A673 (cell line): ENCODE measurements at regions not wholly inside any gene's neighbourhood (a gene's known extent, or its start where the extent isn't known, plus 50 kb on each side); places are given as distances from the start of the nearest gene placed in this dataset.

ENCODE experiments used
- BruUV-seq: library from RNA; stranded (reverse); fragments of 400-500 nt; replicated peaks from 2 replicates; lab custom pipeline; 2021; lab: Mats Ljungman, UMichigan
- CTCF ChIA-PET: fragments of 300-600 bp; sonication (Branson Sonifier 250); formaldehyde crosslinking; loops from one replicate; lab custom pipeline; 2022; ENCODE audit warnings: antibody characterized with exemption; lab: Charles Lee
- POLR2A ChIA-PET: fragments of 300-600 bp; sonication (Branson Sonifier 250); formaldehyde crosslinking; loops from one replicate; lab custom pipeline; 2022; ENCODE audit warnings: antibody characterized with exemption; ENCODE audit not compliant: low non-redundant PET; lab: Charles Lee
- DNase-seq: peaks from one replicate; pipeline ENCODE4 v3.0.0-alpha.2; 2015; ENCODE audit warnings: low spot score
- H3K27ac ChIP-seq: fragments of 200-600 bp; sonication (generic); 2 replicates; pipeline ENCODE4 v1.5.1; 2016; ENCODE audit warnings: mixed run types, low read depth, mild to moderate bottlenecking, mixed read lengths, antibody characterized with exemption, low read length; ENCODE audit not compliant: poor library complexity, severe bottlenecking
- H3K27me3 ChIP-seq: fragments of 200-600 bp; sonication (generic); replicated peaks from 2 replicates; pipeline ENCODE4 v1.6.1; 2017; ENCODE audit warnings: mixed run types, low read depth, mild to moderate bottlenecking, mixed read lengths, antibody characterized with exemption, low read length; ENCODE audit not compliant: insufficient read depth, poor library complexity
- H3K36me3 ChIP-seq: fragments of 200-600 bp; sonication (generic); 2 replicates; pipeline ENCODE4 v1.6.1; 2016; ENCODE audit warnings: mixed run types, mild to moderate bottlenecking, mixed read lengths, antibody characterized with exemption, low read length; ENCODE audit not compliant: insufficient read depth, poor library complexity, severe bottlenecking
- H3K4me1 ChIP-seq: fragments of 200-600 bp; sonication (generic); 2 replicates; pipeline ENCODE4 v1.6.1; 2017; ENCODE audit warnings: mixed run types, mild to moderate bottlenecking, mixed read lengths, antibody characterized with exemption, low read length; ENCODE audit not compliant: insufficient read depth, poor library complexity, severe bottlenecking
- H3K4me3 ChIP-seq: fragments of 200-600 bp; sonication (generic); 2 replicates; pipeline ENCODE4 v1.5.1; 2016; ENCODE audit warnings: low read depth, mixed run types, mild to moderate bottlenecking, mixed read lengths, low read length; ENCODE audit not compliant: poor library complexity, severe bottlenecking
- H3K9me3 ChIP-seq: fragments of 200-600 bp; sonication (generic); 2 replicates; pipeline ENCODE4 v1.6.1; 2016; ENCODE audit warnings: mixed run types, low read depth, mild to moderate bottlenecking, mixed read lengths, antibody characterized with exemption, low read length; ENCODE audit not compliant: poor library complexity, severe bottlenecking
- CTCF ChIP-seq: fragments of 300-800, 200-600 bp; sonication (generic); conservative IDR thresholded peaks from 2 replicates; pipeline ENCODE4 v1.5.1; 2017; ENCODE audit warnings: low read depth, mild to moderate bottlenecking, antibody characterized with exemption, low read length, moderate library complexity, mixed read lengths
- EZH2 ChIP-seq: fragments of 200-600 bp; sonication (generic); IDR thresholded peaks from 2 replicates; pipeline ENCODE4 v1.6.1; 2017; ENCODE audit warnings: borderline replicate concordance, low read depth, mild to moderate bottlenecking, mixed read lengths, antibody characterized with exemption, low read length; ENCODE audit not compliant: poor library complexity, severe bottlenecking
- intact Hi-C: fragments of 100-400 bp; cut with micrococcal nuclease; formaldehyde crosslinking; loops from one replicate; pipeline ENCODE4 v1.10.0; 2022; ENCODE audit not compliant: unreplicated experiment

GRCh38 chr1:30596891-30597290 is 126.5 kb downstream of the MATN1 start:
- POLR2A ChIA-PET = no interaction called here
- Histone ChIP-seq H3K27me3 (peaks cover 13% of the 10 kb centered on the region), H3K27ac (no peak overlapping the region), H3K4me3 (no peak overlapping the region), H3K36me3 (no peaks in the 10 kb centered on the region), H3K9me3 (peaks cover 6% of the 10 kb centered on the region), H3K4me1 (no peaks in the 10 kb centered on the region)
- no peak for DNase-seq
- TF ChIP-seq EZH2 (no peak), CTCF (no peak)
- intact Hi-C loops = no loop called here
- no TSS peak for BruUV-seq
- CTCF ChIA-PET = no interaction called here

GRCh38 chr1:30596470-30596869 is 126.9 kb downstream of the MATN1 start:
- CTCF ChIA-PET = no interaction called here
- DNase-seq = no peak
- POLR2A ChIA-PET = no interaction called here

GRCh38 chr1:30589083-30589482 is 134.3 kb downstream of the MATN1 start:
- Histone ChIP-seq H3K27me3 (no peaks in the 10 kb centered on the region), H3K9me3 (peaks cover 6% of the 10 kb centered on the region), H3K4me1 (no peaks in the 10 kb centered on the region), H3K36me3 (no peaks in the 10 kb centered on the region), H3K27ac (no peak overlapping the region), H3K4me3 (no peak overlapping the region)
- no TSS peak for BruUV-seq
- TF ChIP-seq EZH2 (no peak), CTCF (no peak)
- no peak for DNase-seq
- intact Hi-C loops = no loop called here
- CTCF ChIA-PET = no interaction called here
- POLR2A ChIA-PET = no interaction called here

More at GRCh38 chr1:30596470-30596869, 126.9 kb downstream of the MATN1 start:
- Histone ChIP-seq H3K4me3 (no peak overlapping the region), H3K4me1 (no peaks in the 10 kb centered on the region), H3K9me3 (peaks cover 6% of the 10 kb centered on the region), H3K36me3 (no peaks in the 10 kb centered on the region), H3K27ac (no peak overlapping the region), H3K27me3 (peaks cover 13% of the 10 kb centered on the region)
- intact Hi-C loops = no loop called here
- no TSS peak for BruUV-seq
- no peak for TF ChIP-seq CTCF
- no peak for TF ChIP-seq EZH2
